Spleen (tissue), 7 donors: ENCODE measurements at regions not wholly inside any gene's neighbourhood (a gene's known extent, or its start where the extent isn't known, plus 50 kb on each side); places are given as distances from the start of the nearest gene placed in this dataset.

Experiments used
- CTCF ChIP-seq, 11 experiments: fragments of 200-600 bp in 7 of 11; fragments of 450-650 bp in 4 of 11; sonication (generic) in 4 of 11; IDR thresholded peaks in 8 of 11; conservative IDR thresholded peaks in 3 of 11; 1 replicate in 7 of 11; 2 replicates in 4 of 11; pipeline versions ENCODE4 v1.4.0 to v1.8.0; 2016 to 2021; ENCODE audit warnings: antibody characterized with exemption in 11 of 11, inconsistent platforms in 4 of 11, mild to moderate bottlenecking in 1 of 11
- POLR2A ChIP-seq, 3 donors: fragments of 450-650 bp; IDR thresholded peaks; one replicate each; pipeline ENCODE4 v1.5.1; 2017; ENCODE audit warnings: antibody characterized with exemption in 3 of 3, mild to moderate bottlenecking in 1 of 3
- donor health status: DM: no; HTN: no; CAD: no; lungs with moderate emphysema.
- donor health status: DM: no; HTN: no; CAD: no.
- donor health status: DM: no; HTN: no; CAD: no.

GRCh38 chr1:54488065-54488750, 59.8 kb upstream of the ACOT11 start:
- peak in 5 of 11 experiments; percentile 6 to 27 (median 10) for TF ChIP-seq CTCF (IDR thresholded peaks at IDR 0.05 in 8 of 11, conservative IDR thresholded peaks at IDR 0.05 in 3 of 11)
- TF ChIP-seq POLR2A (IDR thresholded peaks at IDR 0.05), result no peak
